PC-3 (cell line): ENCODE measurements at regions not wholly inside any gene's neighbourhood (a gene's known extent, or its start where the extent isn't known, plus 50 kb on each side); places are given as distances from the start of the nearest gene placed in this dataset.

Source experiments
- EZH2 ChIP-seq: fragments of 300-600 bp; sonication (generic); IDR thresholded peaks from one replicate; pipeline ENCODE4 v1.6.1; 2017; ENCODE audit warnings: antibody characterized with exemption, mild to moderate bottlenecking, low read length; ENCODE audit not compliant: unreplicated experiment
- EZH2phosphoT487 ChIP-seq: fragments of 300-600 bp; sonication (generic); IDR thresholded peaks from 2 replicates; pipeline ENCODE4 v1.6.1; 2018; ENCODE audit warnings: mild to moderate bottlenecking, antibody characterized with exemption, low read length, borderline replicate concordance
- TF ChIP-seq, protein P1 (sequence below): fragments of 300-600 bp; sonication (generic); conservative IDR thresholded peaks from 2 replicates; pipeline ENCODE4 v1.5.1; 2017; ENCODE audit warnings: antibody characterized with exemption, low read depth, mild to moderate bottlenecking, low read length

DNA sequence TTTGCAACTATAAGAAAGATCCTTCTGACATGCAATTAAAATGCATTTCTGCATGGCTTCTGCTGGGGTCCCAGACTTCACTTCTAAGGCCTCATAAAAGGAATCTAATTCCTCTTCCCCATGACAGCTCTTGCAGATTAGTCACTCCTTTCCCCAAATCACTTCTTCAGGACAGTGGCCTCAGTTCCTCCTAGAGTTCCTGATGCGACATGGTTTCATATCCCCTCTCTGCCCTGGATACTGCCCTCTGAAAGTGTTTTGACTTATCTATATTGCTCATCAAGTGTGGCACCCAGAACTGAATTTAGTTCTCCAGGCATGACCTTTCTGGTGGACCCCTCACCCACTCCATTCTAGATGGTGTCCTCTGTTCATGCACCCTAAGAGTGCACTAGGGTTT is 238.1 kb downstream of the FOXO1 start:
- TF ChIP-seq EZH2 = no peak
- TF ChIP-seq, protein P1, sequence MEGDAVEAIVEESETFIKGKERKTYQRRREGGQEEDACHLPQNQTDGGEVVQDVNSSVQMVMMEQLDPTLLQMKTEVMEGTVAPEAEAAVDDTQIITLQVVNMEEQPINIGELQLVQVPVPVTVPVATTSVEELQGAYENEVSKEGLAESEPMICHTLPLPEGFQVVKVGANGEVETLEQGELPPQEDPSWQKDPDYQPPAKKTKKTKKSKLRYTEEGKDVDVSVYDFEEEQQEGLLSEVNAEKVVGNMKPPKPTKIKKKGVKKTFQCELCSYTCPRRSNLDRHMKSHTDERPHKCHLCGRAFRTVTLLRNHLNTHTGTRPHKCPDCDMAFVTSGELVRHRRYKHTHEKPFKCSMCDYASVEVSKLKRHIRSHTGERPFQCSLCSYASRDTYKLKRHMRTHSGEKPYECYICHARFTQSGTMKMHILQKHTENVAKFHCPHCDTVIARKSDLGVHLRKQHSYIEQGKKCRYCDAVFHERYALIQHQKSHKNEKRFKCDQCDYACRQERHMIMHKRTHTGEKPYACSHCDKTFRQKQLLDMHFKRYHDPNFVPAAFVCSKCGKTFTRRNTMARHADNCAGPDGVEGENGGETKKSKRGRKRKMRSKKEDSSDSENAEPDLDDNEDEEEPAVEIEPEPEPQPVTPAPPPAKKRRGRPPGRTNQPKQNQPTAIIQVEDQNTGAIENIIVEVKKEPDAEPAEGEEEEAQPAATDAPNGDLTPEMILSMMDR = no peak
- TF ChIP-seq EZH2phosphoT487 = no peak
